Hematopoietic multipotent progenitor cell treated with erythropoietin and hydrocortisone succinate and interleukin-3 and kit ligand, for 15 days (in vitro differentiated cells): ENCODE measurements at regions not wholly inside any gene's neighbourhood (a gene's known extent, or its start where the extent isn't known, plus 50 kb on each side); places are given as distances from the start of the nearest gene placed in this dataset.

ENCODE experiments used
- DNase-seq: peaks from one replicate; pipeline ENCODE4 v3.0.0-alpha.2; 2015; ENCODE audit warnings: low spot score

DNA sequence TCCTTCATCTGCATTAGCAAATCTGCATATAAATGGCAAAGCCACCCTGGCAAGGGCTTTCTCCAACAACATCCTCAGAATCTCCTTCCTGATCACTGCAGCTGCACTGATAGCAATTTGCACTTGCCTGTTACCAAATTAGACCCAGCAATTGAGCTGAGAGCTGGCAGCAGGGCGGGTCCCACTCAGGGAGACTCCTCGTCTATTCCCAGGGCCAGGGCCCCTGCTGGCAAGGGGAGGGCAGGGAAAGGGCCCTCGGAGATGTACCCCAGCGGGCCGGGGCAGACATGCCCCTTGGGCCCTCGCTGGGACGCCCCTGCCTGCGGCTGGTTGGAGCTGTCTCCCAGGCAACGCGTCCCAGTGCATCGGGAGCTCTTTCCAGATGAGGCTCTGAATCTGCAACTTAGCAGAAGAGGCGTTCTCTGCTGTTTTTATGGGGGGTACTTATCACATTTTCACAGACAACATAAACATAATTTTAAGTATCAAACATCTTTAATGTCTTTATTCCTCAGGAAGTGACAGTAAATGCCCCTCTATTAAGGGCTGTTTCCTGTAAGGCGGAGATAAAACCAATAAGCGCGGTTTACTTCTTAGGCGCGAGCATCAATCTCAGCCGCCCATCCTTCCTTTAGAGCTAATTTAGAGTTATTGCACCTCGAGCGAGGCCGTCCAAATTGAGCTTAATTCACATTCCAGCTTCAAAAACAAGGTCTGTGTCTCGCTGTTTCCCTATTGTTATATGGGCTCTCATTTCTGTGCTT lies 249.0 kb upstream of the PPP2R2D start:
- DNase-seq: no peak

GRCh38 chr10:131652438-131653139 lies 248.2 kb upstream of the PPP2R2D start:
- DNase-seq: no peak

DNA sequence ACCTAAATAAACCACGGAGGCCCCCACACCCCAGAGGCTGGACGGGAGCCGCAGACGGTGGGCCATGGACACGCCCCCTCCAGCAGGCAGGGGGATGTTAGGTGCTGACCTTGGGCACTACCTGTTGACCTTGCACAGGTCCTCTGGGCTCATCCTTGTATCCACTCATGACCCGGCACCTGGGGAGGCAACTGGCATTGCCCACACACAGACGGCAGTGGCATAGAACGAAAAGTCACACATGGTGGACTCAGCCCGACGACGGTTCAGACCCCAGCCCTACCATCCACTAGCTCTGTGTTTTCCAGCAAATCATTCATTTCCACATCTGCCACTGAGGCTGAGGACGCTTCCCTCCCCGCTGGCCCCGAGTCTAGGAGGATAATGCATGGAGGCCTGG lies 247.7 kb upstream of the PPP2R2D start:
- DNase-seq: no peak

DNA sequence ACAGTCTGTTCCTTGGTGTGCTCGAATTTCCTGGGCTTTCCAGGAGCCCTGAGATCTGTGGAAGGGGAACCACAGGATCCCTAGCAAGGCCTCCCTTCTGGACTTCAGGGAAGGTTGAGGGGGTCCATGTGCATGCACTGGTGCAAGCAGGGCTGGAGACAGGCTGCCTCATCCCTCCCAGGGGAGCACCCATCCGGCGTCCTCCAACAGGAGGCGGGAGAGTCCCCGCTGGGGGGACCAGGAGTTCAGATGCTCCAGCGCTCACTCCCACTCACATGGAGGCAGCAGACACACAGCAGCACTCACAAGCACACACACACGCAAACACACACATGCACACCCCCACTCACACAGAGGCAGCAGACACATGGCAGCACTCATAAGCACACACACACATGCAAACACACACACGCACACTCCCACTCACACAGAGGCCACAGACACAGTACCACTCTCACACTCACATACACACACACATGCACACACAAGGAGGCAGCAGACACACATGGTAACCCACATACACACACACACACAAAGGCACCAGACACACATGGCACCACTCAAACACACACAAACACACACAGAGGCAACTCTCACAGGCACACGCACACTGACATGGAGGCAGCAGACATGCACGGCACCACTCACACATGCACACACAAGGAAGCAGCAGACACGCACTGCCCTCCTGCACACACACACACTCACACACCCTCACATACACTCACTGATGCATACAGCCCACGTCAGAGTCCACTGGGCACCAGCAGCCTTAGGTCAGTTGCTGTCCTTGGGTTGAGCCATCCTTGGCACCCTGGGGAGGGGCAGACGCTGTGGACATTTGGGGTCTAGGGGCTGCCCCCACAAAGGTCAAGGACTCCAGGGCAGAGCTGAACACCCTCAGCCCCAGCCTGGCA lies 247.0 kb upstream of the PPP2R2D start:
- no peak for DNase-seq

- no peak for DNase-seq
Measured at GRCh38 chr10:131654471-131655087, 246.2 kb upstream of the PPP2R2D start.

- DNase-seq: no peak
Measured at GRCh38 chr10:131655101-131655849, 245.5 kb upstream of the PPP2R2D start.

GRCh38 chr10:131656009-131656408 lies 244.8 kb upstream of the PPP2R2D start:
- DNase-seq: no peak

DNA sequence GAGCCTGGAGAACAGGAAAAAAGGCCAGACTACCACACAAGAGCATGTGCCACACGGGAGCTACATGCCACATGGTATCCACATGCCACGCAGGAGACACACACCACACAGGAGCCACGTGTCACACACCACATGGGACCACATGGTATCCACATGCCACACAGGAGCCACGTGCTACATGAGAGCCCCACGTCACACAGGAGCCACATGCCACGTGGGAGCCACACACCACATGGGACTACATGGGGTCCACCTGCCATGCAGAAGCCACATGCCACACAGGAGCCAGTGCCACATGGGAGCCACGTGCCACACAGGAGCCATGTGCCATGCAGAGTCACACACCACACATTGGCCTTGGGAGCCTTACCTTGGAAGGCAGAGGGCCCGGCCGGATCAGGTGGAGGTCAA lies 244.4 kb upstream of the PPP2R2D start:
- no peak for DNase-seq

DNA sequence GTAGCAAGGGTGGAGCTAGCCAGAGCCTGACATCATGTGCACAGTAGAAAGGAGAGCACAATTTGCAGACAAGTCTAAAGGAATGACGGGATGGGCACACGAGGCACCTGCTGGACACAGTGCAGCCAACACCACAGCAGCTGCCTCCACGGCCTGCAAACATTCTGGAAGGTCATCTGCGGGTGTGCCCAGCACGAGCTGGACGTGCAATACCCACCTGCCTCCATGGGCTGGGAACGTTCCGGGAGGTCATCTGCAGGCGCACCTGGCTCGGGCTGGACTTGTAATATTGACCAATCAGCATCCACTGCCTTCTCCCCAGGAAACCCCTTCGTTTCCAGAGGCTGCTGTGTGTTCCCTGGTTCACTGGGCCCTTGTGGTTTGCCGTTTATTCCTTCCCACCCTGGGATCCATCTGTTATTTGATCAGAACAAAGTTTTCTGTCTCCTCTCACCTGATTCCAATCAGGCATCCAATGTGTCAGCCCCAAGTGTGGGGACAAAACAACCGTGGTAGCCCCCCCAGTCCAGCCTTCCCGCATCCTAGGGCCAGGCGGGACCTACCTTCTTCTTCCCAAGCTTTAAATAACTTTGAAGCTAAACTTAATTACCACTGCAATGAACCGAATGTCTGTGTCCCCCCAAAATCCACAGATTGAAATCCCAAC lies 243.4 kb upstream of the PPP2R2D start:
- DNase-seq: no peak

GRCh38 chr10:131657985-131658330 lies 242.8 kb upstream of the PPP2R2D start:
- DNase-seq: no peak

GRCh38 chr10:131658476-131659110 lies 242.2 kb upstream of the PPP2R2D start:
- no peak for DNase-seq

GRCh38 chr10:131660427-131660826 lies 240.4 kb upstream of the PPP2R2D start:
- no peak for DNase-seq

GRCh38 chr10:131662851-131663250 lies 238.0 kb upstream of the PPP2R2D start:
- no peak for DNase-seq

DNA sequence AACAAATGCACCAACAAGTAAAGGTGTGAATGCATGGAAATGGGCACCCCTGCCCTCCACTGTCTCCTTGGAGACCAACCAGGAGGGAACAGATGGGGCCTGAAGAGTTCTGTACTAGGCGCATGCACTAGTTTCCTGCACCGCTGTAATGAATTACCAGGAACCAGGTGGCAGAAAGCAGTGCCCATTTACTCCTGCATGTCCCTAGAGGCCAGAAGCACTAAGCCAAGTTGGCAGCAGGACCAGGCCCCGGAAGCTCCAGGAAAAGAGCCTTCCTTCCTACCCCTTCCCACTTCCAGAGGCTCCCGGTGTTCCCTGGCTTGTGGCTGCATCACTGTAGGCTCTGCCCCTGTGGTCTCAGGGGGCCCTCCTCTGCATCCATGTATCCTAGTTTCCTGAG lies 237.5 kb upstream of the PPP2R2D start:
- no peak for DNase-seq

- no peak for DNase-seq
Measured at GRCh38 chr10:131666091-131666490, 234.7 kb upstream of the PPP2R2D start.

GRCh38 chr10:131667047-131667446 lies 233.8 kb upstream of the PPP2R2D start:
- no peak for DNase-seq

GRCh38 chr10:131667561-131667960 lies 233.2 kb upstream of the PPP2R2D start:
- DNase-seq: no peak

GRCh38 chr10:131668903-131669302 lies 231.9 kb upstream of the PPP2R2D start:
- DNase-seq: no peak

DNA sequence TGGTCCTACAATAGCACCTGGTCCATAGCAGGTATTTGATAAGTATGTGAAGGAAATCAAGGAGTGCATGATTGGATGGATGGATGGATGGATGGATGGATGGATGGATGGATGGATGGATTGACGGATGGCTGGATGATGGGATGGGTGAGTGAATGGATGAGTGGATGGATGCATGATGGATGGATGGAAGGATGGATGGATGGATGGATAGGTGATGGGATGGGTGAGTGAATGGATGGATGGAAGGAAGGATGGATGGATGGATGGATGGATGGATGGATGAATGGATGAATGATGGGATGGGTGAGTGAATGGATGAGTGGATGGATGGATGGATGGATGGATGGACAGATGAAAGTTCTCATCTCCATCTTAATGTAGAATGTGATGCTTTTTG lies 231.0 kb upstream of the PPP2R2D start:
- no peak for DNase-seq

GRCh38 chr10:131670341-131670740 lies 230.5 kb upstream of the PPP2R2D start:
- DNase-seq: no peak
